Body of pancreas (tissue), 4 donors: ENCODE measurements at regions not wholly inside any gene's neighbourhood (a gene's known extent, or its start where the extent isn't known, plus 50 kb on each side); places are given as distances from the start of the nearest gene placed in this dataset.

ENCODE experiments used
- POLR2A ChIP-seq, 3 donors: fragments of 450-650 bp; IDR thresholded peaks; one replicate each; pipeline ENCODE4 v1.6.1; 2016; ENCODE audit warnings: antibody characterized with exemption in 3 of 3, mild to moderate bottlenecking in 2 of 3
- TF ChIP-seq, protein P1 (sequence below), 7 experiments: fragments of 450-650 bp in 4 of 7; fragments of 200-600 bp in 3 of 7; sonication (generic) in 3 of 7; IDR thresholded peaks; one replicate each; pipeline ENCODE4 v1.5.1; 2016 to 2019; ENCODE audit warnings: antibody characterized with exemption in 7 of 7

- TF ChIP-seq, protein P1, sequence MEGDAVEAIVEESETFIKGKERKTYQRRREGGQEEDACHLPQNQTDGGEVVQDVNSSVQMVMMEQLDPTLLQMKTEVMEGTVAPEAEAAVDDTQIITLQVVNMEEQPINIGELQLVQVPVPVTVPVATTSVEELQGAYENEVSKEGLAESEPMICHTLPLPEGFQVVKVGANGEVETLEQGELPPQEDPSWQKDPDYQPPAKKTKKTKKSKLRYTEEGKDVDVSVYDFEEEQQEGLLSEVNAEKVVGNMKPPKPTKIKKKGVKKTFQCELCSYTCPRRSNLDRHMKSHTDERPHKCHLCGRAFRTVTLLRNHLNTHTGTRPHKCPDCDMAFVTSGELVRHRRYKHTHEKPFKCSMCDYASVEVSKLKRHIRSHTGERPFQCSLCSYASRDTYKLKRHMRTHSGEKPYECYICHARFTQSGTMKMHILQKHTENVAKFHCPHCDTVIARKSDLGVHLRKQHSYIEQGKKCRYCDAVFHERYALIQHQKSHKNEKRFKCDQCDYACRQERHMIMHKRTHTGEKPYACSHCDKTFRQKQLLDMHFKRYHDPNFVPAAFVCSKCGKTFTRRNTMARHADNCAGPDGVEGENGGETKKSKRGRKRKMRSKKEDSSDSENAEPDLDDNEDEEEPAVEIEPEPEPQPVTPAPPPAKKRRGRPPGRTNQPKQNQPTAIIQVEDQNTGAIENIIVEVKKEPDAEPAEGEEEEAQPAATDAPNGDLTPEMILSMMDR (IDR thresholded peaks at IDR 0.05): no peak
- TF ChIP-seq POLR2A (IDR thresholded peaks at IDR 0.05): no peak
Observed at GRCh38 chr3:5929027-5929426, 741.5 kb downstream of the EDEM1 start.
